ENCODE measurements at regions not wholly inside any gene's neighbourhood (a gene's known extent, or its start where the extent isn't known, plus 50 kb on each side); places are given as distances from the start of the nearest gene placed in this dataset.

GRCh38 chr4:176526704-176527103, 206.9 kb downstream of the SPCS3 start:
- no peak for TF ChIP-seq ZNF335 (CRISPR knock-in tag; IDR thresholded peaks at IDR 0.05)
- TF ChIP-seq PHF8 (CRISPR knock-in tag; IDR thresholded peaks at IDR 0.05) = no peak
- no peak for TF ChIP-seq CCAR2 (optimal IDR thresholded peaks at IDR 0.05; ENCODE audit: low read depth, low read length)
